ENCODE measurements at regions not wholly inside any gene's neighbourhood (a gene's known extent, or its start where the extent isn't known, plus 50 kb on each side); places are given as distances from the start of the nearest gene placed in this dataset.

- no peak overlapping the region for H2AFZ ChIP-seq (ENCODE audit: low read depth, low read length)
- H3K36me3 Mint-ChIP-seq (ENCODE audit: low read depth, unreplicated experiment) = peaks cover 5% of the 10 kb centered on the region
- H3K27ac ChIP-seq (ENCODE audit: low read depth, low read length) = no peak overlapping the region
- no peak overlapping the region for H3K4me3 Mint-ChIP-seq (ENCODE audit: unreplicated experiment)
- H3K4me1 Mint-ChIP-seq (ENCODE audit: low read depth, unreplicated experiment) = peaks cover 3% of the 10 kb centered on the region
- H3K4me1 ChIP-seq (ENCODE audit: insufficient read depth, low read length) = no peaks in the 10 kb centered on the region
- no peak overlapping the region for H3K9ac ChIP-seq (ENCODE audit: low read length)
- no peak for TF ChIP-seq EZH2 (IDR thresholded peaks at IDR 0.05; ENCODE audit: insufficient read depth, low read length)
- TF ChIP-seq, protein P1, sequence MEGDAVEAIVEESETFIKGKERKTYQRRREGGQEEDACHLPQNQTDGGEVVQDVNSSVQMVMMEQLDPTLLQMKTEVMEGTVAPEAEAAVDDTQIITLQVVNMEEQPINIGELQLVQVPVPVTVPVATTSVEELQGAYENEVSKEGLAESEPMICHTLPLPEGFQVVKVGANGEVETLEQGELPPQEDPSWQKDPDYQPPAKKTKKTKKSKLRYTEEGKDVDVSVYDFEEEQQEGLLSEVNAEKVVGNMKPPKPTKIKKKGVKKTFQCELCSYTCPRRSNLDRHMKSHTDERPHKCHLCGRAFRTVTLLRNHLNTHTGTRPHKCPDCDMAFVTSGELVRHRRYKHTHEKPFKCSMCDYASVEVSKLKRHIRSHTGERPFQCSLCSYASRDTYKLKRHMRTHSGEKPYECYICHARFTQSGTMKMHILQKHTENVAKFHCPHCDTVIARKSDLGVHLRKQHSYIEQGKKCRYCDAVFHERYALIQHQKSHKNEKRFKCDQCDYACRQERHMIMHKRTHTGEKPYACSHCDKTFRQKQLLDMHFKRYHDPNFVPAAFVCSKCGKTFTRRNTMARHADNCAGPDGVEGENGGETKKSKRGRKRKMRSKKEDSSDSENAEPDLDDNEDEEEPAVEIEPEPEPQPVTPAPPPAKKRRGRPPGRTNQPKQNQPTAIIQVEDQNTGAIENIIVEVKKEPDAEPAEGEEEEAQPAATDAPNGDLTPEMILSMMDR (IDR thresholded peaks at IDR 0.05; ENCODE audit: insufficient read depth, low read depth, low read length) = no peak
- H3K36me3 ChIP-seq (ENCODE audit: insufficient read depth, low read length) = no peaks in the 10 kb centered on the region
- no peak overlapping the region for H3K4me2 ChIP-seq (ENCODE audit: low read length)
- no peaks in the 10 kb centered on the region for H3K79me2 ChIP-seq (ENCODE audit: insufficient read depth, low read length)
- no peak overlapping the region for H3K27ac Mint-ChIP-seq (ENCODE audit: unreplicated experiment)
- DNase-seq (ENCODE audit: low read depth) (no peak), FAIRE-seq (no peak)
- H4K20me1 ChIP-seq (ENCODE audit: insufficient read depth, low read length) = peaks cover 34% of the 10 kb centered on the region
- H3K27me3 ChIP-seq (ENCODE audit: insufficient read depth, low read length) = no peaks in the 10 kb centered on the region
- H3K9me3 ChIP-seq (ENCODE audit: insufficient read depth, low read depth, low read length) = no peaks in the 10 kb centered on the region
- no peak overlapping the region for H3K4me3 ChIP-seq (ENCODE audit: insufficient read depth, low read depth, low read length)
- no peaks in the 10 kb centered on the region for H3K9me3 Mint-ChIP-seq (ENCODE audit: unreplicated experiment)
- H3K27me3 Mint-ChIP-seq (ENCODE audit: low read depth, unreplicated experiment) = peaks cover 25% of the 10 kb centered on the region
These were observed 115.4 kb upstream of the GSE1 start for GRCh38 chr16:85497622-85498314.

DNA sequence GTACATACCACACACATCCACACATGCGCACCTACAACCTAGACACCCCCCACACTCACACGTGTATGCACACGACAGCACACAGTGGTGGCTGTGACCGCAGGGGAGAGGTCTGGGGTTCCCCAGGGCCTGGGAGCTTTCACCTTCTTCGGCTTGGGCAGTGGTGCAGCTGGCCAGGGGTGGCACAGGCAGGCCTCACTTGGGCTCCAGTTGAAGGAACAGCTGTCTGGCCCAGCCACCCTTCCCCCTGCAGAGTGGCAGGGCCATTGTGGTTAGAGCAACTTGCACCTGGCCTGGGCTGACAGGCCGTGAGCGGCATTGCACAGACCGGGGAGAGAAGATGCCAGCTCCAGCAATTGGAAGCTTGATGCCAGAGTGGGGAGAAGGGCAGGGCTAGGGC is 114.5 kb upstream of the GSE1 start:
- H3K27me3 Mint-ChIP-seq (ENCODE audit: low read depth, unreplicated experiment) = peaks cover 31% of the 10 kb centered on the region
- no peaks in the 10 kb centered on the region for H3K9me3 ChIP-seq (ENCODE audit: insufficient read depth, low read depth, low read length)
- peaks cover 34% of the 10 kb centered on the region for H4K20me1 ChIP-seq (ENCODE audit: insufficient read depth, low read length)
- no peak for TF ChIP-seq EZH2 (IDR thresholded peaks at IDR 0.05; ENCODE audit: insufficient read depth, low read length)
- TF ChIP-seq, protein P1 (IDR thresholded peaks at IDR 0.05; ENCODE audit: insufficient read depth, low read depth, low read length) = no peak
- no peak overlapping the region for H3K4me3 ChIP-seq (ENCODE audit: insufficient read depth, low read depth, low read length)
- no peak for FAIRE-seq
- DNase-seq (ENCODE audit: low read depth) = no peak
- H3K27ac ChIP-seq (ENCODE audit: low read depth, low read length) = no peak overlapping the region
- no peak overlapping the region for H3K4me3 Mint-ChIP-seq (ENCODE audit: unreplicated experiment)
- H3K9me3 Mint-ChIP-seq (ENCODE audit: unreplicated experiment) = no peaks in the 10 kb centered on the region
- H3K79me2 ChIP-seq (ENCODE audit: insufficient read depth, low read length) = no peaks in the 10 kb centered on the region
- no peak overlapping the region for H2AFZ ChIP-seq (ENCODE audit: low read depth, low read length)
- H3K27ac Mint-ChIP-seq (ENCODE audit: unreplicated experiment) = no peak overlapping the region
- H3K4me1 Mint-ChIP-seq (ENCODE audit: low read depth, unreplicated experiment) = peaks cover 2% of the 10 kb centered on the region
- H3K9ac ChIP-seq (ENCODE audit: low read length) = no peak overlapping the region
- H3K4me1 ChIP-seq (ENCODE audit: insufficient read depth, low read length) = no peaks in the 10 kb centered on the region
- H3K36me3 ChIP-seq (ENCODE audit: insufficient read depth, low read length) = no peaks in the 10 kb centered on the region
- no peaks in the 10 kb centered on the region for H3K27me3 ChIP-seq (ENCODE audit: insufficient read depth, low read length)
- H3K36me3 Mint-ChIP-seq (ENCODE audit: low read depth, unreplicated experiment) = peaks cover 4% of the 10 kb centered on the region
- H3K4me2 ChIP-seq (ENCODE audit: low read length) = no peak overlapping the region

GRCh38 chr16:85500220-85500619 is 112.9 kb upstream of the GSE1 start:
- Histone ChIP-seq H3K27ac (ENCODE audit: low read depth, low read length) (no peak overlapping the region), H3K9me3 (ENCODE audit: insufficient read depth, low read depth, low read length) (no peaks in the 10 kb centered on the region), H3K79me2 (ENCODE audit: insufficient read depth, low read length) (no peaks in the 10 kb centered on the region), H3K4me2 (ENCODE audit: low read length) (no peak overlapping the region), H3K4me1 (ENCODE audit: insufficient read depth, low read length) (no peaks in the 10 kb centered on the region), H3K4me3 (ENCODE audit: insufficient read depth, low read depth, low read length) (no peak overlapping the region), H2AFZ (ENCODE audit: low read depth, low read length) (no peak overlapping the region), H3K36me3 (ENCODE audit: insufficient read depth, low read length) (no peaks in the 10 kb centered on the region), H4K20me1 (ENCODE audit: insufficient read depth, low read length) (peaks cover 36% of the 10 kb centered on the region), H3K27me3 (ENCODE audit: insufficient read depth, low read length) (no peaks in the 10 kb centered on the region), H3K9ac (ENCODE audit: low read length) (no peak overlapping the region)
- DNase-seq (ENCODE audit: low read depth) = no peak
- Mint-ChIP-seq H3K27me3 (ENCODE audit: low read depth, unreplicated experiment) (peaks cover 28% of the 10 kb centered on the region), H3K4me1 (ENCODE audit: low read depth, unreplicated experiment) (peaks cover 2% of the 10 kb centered on the region), H3K9me3 (ENCODE audit: unreplicated experiment) (no peaks in the 10 kb centered on the region), H3K4me3 (ENCODE audit: unreplicated experiment) (no peak overlapping the region), H3K36me3 (ENCODE audit: low read depth, unreplicated experiment) (peaks cover 4% of the 10 kb centered on the region), H3K27ac (ENCODE audit: unreplicated experiment) (no peak overlapping the region)
- FAIRE-seq = no peak
- TF ChIP-seq, protein P1 (IDR thresholded peaks at IDR 0.05; ENCODE audit: insufficient read depth, low read depth, low read length) = no peak
- TF ChIP-seq EZH2 (IDR thresholded peaks at IDR 0.05; ENCODE audit: insufficient read depth, low read length) = no peak
